ENCODE measurements at regions not wholly inside any gene's neighbourhood (a gene's known extent, or its start where the extent isn't known, plus 50 kb on each side); places are given as distances from the start of the nearest gene placed in this dataset.

DNA sequence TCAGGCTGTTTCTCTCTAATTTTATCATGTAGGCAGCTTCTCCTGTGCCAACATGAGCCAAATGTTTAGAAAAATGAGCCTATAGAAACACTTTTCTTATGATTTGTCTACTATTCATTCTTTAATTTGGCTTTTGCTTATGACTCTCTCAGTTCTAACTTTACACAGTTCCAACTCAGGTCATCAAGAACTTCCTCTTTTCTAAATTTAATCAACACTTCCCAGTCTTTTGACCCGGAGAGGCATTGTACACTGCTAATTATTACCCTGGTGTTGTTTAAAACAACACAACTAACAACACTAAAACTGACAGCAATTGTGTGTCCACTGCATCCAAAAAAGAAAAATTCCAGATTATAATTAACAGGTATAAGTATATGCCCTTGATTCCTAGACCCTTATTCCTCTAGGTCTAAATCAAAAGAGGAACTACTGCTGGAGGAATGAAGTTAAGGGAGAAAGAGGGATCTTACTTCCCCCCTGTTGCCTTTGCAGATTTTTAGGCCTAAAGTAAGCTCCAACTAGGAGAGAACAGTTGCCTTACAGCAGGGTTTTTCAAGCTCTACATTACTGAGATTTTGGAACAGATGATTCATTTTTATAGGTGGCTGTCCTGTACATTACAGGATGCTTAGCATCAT, 332.2 kb upstream of the GOLIM4 start:
- DNase-seq = no peak

- no peak for DNase-seq
These were observed 331.4 kb upstream of the GOLIM4 start for GRCh38 chr3:168427156-168427555.

DNA sequence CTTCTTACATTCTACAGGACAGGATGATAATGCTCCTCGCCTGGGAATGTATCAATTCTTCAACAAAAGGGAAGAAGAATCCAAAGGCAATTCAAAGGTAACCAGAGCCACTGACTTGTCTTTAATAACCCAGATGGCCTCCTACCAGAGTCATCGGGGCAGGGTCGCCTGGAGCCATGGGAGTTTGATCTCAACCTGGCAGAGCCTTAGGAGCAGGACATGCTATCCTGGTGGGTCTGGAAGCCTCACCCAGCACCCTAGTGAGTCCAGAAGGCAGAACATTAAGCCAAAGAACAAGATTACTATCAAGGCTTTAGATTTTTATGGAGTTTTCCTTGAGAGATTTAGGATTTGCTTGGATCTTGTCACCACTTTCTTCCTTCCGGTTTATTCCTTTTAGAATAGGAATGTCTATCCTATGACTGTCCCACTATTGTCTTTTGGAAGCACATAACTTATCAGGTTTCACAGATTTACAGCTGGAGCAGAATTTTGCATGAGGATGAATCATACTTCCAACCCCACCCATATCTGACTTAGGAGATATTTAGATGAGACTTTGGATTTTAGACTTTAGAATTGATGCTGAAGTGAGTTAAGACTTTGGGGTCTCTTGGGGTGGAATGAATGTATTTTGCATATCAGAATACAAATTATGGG, 330.3 kb upstream of the GOLIM4 start:
- DNase-seq = no peak

GRCh38 chr3:168424059-168424734, 328.5 kb upstream of the GOLIM4 start:
- no peak for DNase-seq

DNA sequence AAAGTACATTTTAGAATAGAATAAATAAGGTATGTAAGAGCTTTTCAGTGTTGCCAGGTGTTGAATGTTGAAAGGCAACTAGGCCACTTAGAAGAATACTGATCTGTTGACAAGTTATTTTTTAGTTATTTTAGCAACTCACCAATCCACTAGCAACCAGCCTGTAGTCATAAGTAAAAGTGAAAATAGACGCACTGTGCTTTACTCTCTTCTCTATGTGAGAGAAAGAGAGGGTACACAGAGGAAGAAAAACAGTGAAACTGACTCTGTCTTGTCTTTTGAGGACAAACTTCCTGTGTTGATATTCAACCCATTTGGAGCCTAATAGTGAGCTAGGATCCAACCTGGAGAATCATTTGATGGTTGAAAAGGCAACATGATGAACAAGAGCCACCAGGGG, 327.1 kb upstream of the GOLIM4 start:
- DNase-seq = no peak

- no peak for DNase-seq
These were observed 323.4 kb upstream of the GOLIM4 start for GRCh38 chr3:168419091-168419490.

DNA sequence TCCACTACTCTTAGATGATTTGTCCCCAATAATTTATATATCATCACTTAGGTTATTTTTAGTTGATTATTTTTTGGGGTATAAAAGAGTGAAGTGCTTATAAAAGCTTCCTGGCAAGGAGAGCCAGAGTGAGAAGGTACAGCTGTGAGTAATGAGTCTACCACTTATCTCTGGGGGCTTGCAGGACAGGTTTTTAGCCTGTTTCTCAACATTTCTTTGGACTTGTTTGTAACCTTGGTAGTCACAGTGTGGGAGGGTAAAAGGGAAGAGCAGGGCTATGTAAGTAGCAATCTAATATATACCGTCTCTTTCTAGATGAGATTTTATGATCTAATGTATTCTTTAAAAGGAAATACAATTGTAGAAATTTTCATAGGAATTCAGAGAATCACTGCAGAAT, 321.3 kb upstream of the GOLIM4 start:
- DNase-seq = no peak

- no peak for DNase-seq
These were observed 320.7 kb upstream of the GOLIM4 start for GRCh38 chr3:168416446-168416845.

DNA sequence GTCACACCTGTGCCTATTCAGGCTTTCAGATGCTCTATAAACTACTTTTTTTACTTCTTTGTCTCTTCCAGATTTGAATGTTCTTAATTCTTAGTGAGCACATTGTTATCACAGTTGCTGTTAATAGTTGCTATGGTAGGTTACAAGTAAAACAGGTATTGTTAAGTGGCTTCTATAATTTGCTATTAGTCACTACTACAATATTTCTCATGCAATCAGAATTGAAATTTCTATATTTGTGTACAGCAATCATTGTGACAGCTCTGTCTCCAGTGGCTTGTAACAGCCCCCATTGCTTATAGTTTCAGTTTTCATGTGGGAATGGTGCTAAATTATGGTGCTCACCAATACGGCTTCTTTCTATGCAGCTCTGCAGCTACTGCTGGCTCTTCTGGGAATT, 318.4 kb upstream of the GOLIM4 start:
- no peak for DNase-seq

DNA sequence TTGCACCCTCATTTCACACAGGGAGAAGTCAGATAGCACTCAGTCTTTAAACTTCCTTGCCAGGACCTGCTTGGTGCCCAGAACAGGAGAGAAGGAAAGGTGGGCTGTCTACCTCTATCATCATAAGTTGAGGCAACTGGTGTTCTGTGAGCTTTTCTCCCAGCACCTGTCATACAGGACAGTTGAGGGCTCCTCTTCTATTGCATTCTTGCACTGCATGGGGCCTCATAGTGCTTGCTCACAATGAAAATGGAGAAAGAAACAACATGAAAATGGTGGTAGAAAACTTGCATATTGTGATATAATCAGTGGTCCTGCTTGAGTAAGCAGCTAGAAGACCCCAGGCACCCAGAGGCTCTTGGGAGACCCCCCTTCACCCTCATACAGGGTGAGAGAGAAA, 311.7 kb upstream of the GOLIM4 start:
- DNase-seq = no peak

GRCh38 chr3:168405288-168405687, 309.6 kb upstream of the GOLIM4 start:
- no peak for DNase-seq

DNA sequence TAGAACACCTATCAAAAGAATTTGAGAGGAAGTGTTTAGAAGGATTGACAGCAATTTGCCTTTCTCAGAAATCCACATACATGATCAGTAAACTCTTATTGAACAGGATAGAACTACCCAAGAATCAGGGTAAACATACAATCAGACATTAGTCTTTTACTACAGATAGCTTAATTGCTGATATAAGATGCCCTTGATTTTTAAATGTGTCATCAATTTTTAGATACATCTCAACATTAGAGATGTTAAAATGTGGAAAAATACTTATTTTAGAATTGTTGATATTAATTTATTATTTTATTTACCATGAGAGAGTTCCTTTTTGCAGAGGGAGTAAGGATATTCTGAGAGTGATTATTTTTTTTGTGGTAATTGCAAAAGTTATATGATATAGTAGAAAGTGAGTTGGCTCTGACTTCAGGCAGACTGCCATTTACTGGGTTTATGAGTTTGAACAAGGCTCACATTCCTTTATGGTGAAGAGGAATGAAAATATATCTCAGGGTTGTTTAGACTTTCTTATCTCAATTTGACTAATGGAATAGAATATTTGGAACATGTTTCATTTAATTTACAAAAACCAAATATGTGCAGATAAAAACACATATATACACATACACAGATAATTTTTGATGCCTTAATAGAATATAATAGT, 302.8 kb upstream of the GOLIM4 start:
- no peak for DNase-seq

- DNase-seq = no peak
These were observed 301.1 kb upstream of the GOLIM4 start for GRCh38 chr3:168396861-168397260.

DNA sequence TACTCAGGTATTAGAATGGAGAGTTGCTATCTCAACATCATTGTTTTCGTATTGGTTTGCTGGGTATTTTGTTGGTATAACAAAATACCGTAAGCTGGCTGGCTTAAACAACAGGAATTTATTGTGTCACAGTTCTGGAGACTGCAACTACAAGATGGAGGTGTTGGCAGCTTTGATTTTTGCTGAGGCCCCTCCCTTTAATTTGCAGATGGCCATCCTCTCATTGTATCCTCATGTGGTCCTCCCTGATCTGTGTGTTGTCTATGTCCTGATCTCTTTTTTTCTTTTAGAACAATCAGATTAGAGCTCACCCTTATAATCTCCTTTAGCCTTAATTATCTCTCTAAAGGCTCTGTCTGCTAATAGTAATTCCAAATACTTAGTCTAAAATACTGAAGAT, 299.8 kb upstream of the GOLIM4 start:
- no peak for DNase-seq

- DNase-seq = no peak
These were observed 298.7 kb upstream of the GOLIM4 start for GRCh38 chr3:168394439-168394838.

DNA sequence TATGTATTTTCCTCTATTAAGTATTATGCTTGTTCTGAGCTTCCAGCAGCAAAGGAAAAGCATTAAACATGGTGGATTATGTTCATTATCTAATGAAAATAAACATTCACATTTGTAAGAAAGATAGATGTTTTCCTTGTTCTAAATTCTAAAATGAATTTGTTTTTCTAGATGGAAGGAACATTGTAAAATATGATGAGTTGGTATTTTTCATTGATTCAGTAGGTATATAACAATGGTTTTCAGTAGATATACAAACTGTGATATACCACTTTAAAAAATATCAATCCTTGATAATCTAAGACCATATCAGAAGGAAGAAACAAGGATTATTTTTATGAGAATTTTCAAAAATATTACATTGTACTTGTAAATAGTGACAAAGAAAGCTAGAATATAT, 290.6 kb upstream of the GOLIM4 start:
- DNase-seq = no peak

DNA sequence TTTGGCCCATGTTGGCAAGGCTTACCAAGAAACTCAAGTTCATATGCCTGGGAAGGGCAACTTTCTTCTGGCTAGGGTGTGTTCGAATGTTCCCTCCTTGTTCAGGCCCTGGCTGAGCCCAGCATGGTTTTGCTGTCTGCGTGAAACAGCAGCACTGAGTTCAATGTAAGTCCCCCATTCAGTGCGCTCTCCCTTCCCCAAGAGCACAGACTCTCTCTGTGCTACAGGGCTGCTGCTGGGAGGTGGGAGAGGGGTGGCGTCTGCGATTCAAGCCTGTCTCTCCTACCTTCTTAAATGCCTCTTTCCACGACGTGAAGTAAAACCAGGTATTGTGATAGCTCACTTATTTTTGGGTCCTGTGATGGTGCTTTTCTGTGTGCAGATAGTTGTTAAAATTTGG, 289.3 kb upstream of the GOLIM4 start:
- no peak for DNase-seq

DNA sequence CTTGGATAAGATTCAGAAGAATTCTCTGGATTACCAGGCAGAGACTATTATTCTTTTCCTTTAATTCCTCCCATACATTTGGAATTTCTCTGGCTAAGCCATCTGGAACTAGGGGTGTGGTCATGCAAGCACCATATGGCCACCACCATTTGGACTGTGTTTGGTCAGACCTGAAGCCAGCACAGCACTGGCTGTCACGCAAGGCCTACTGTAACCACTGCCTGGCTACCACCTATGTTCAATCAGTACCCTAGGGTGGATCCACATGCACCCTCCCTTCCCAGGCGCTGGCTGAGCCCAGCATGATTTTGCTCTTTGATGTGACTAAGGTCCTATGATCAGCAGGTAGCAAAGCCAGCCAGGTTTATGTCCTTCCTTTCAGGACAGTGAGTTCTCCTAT, 287.8 kb upstream of the GOLIM4 start:
- no peak for DNase-seq

GRCh38 chr3:168371846-168372245, 276.1 kb upstream of the GOLIM4 start:
- no peak for DNase-seq

- no peak for DNase-seq
These were observed 269.2 kb upstream of the GOLIM4 start for GRCh38 chr3:168364967-168365366.

DNA sequence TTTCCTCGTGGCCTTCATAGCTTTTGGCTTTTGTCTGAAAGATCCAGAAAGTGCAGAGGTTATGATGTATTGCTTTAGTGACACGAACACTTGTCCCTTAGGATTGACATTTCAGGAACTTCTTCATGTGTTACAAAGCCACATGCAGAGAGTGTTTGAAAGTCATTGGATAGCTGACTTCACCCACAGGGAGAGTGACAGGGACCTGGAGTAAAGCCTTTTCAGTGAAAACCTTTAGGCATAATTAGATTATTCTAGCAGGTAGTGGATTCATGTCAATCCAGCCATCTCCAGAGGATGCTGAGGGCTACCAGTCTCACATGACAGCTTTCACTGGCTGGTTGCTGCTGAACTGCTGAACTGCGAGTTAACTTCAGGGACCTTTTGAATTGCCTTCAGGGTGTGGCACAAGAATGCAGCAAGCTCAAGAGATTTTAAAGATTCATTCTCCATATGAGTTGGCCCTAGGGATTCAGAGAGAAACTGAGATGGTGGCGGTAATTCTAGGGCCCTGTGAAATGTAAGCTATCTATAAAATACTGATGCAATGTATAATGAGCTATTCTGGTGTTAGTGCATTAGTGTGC, 267.0 kb upstream of the GOLIM4 start:
- DNase-seq = no peak

DNA sequence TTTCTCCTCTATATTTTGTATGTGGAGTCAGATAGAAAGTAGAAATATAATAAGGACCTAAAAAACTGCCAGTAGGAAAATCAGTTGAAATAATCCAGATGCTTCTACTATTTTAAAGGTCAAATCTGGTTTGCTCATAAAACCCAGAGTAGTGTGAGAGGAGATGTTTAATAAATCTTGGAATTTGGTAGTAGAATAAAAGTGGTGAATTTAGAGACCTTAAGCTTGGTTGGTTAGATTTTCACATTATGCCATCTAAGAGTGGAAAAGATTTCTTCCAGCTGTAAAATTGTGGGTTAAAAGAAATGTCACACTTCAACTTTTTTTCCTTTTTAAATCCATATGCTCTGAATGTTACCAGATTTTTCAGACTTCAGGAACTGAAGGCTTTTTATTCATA, 266.4 kb upstream of the GOLIM4 start:
- DNase-seq = no peak

DNA sequence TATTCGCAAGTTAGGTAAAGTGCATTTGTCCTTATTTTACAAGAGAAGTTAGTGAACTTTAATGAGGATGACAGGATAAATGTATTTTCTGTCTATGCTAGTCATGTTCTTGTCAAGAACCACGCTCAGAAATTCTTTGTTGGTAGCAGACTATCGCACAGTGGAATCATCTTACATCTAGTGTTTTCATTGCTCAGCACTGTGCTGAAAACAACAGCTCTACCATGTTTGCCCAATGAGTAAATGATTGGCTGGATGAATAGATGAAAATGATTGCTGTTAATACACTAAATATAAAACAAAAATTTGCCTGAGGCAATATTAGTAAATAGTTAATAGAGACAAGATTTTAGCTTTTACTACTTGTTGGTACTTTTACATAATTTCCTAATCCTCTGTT, 265.3 kb upstream of the GOLIM4 start:
- DNase-seq = no peak
